IMR-90 (cell line): ENCODE measurements at regions not wholly inside any gene's neighbourhood (a gene's known extent, or its start where the extent isn't known, plus 50 kb on each side); places are given as distances from the start of the nearest gene placed in this dataset.

Experiments used
- CTCF ChIP-seq: conservative IDR thresholded peaks from 2 replicates; pipeline ENCODE4 v1.5.1; 2012; ENCODE audit warnings: mild to moderate bottlenecking, low read depth, low read length, improper control_type of control experiment
- ELK1 ChIP-seq: fragments of 150-350 bp; IDR thresholded peaks from 2 replicates; pipeline ENCODE4 v1.6.1; 2016; ENCODE audit warnings: low read depth, mild to moderate bottlenecking, low read length, moderate library complexity, borderline replicate concordance
- RFX5 ChIP-seq: IDR thresholded peaks from 2 replicates; pipeline ENCODE4 v1.8.0; 2012; ENCODE audit warnings: low read depth, mild to moderate bottlenecking, low read length, moderate library complexity

GRCh38 chr9:124187311-124187710 lies 70.4 kb upstream of the NEK6 start:
- TF ChIP-seq ELK1, result no peak
- no peak for TF ChIP-seq CTCF
- TF ChIP-seq RFX5, result no peak
